HG02943 (cell line): ENCODE measurements at regions not wholly inside any gene's neighbourhood (a gene's known extent, or its start where the extent isn't known, plus 50 kb on each side); places are given as distances from the start of the nearest gene placed in this dataset.
"Not testable (repeated sequence)": the region's sequence is repeated elsewhere in the genome, so short reads cannot be mapped to it uniquely, and the experiment has no call there.

Experiments
- ATAC-seq: cut with Tn5 transposase; IDR thresholded peaks from one replicate; pipeline ENCODE4 v1.9.1; 2021; ENCODE audit warnings: mild to moderate bottlenecking, low read depth, moderate library complexity; ENCODE audit not compliant: unreplicated experiment

DNA sequence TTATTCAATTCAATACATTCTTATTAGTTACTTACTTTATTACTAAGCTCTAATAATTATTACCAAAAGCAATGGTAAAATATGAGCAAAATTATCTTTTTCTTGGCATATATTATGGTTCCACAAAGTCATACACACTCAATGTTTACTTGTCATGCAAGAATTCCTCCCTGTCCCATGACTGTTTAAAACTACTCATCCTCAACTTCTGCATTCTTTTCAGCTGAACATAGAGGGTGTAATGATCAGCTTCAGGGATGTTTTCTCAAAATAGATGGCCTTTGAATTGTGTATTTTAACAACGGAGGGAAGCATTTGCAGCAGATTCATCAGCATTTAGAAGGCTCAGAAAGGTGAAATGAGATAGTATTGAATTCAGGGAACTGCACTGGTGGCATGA lies 499.0 kb downstream of the RWDD3 start:
- no peak for ATAC-seq

DNA sequence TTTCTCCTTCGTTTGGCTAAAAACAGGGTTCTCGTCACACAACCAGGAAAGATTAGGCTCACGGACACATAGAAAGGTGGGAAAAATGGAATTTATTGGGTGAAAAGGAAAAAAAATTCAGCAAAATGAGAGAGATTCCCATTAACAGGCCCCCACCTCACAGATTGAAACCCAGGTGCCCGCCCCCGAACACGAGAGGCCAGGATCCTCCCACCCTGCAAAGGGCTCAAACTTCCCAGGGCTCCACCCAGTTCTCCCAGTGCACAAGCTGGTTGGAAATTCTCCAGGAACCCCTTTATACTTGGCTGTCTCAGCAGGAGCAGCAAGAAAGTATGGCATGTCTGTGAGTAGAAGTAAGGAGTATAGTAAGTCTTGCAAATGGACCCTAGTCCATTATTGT lies 499.7 kb downstream of the RWDD3 start:
- ATAC-seq = no peak

DNA sequence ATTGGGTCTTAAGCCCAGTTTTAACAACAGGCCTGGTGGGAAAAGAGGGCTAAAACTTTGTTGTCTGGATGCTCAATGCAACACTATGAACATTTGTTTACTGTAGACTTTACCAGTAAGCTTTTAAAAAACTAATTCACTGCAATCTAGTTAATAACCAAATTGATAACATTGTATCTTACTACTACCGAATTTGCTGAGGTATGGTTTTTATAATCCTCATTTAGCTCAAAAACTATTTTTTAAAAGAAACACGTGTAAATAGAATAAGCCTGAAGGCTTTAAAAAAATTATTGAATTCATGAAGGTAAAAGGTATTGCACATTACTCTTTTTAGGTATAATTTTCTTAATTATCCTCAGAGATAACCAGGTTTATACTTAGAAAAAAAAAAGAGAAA lies 500.6 kb downstream of the RWDD3 start:
- no peak for ATAC-seq

DNA sequence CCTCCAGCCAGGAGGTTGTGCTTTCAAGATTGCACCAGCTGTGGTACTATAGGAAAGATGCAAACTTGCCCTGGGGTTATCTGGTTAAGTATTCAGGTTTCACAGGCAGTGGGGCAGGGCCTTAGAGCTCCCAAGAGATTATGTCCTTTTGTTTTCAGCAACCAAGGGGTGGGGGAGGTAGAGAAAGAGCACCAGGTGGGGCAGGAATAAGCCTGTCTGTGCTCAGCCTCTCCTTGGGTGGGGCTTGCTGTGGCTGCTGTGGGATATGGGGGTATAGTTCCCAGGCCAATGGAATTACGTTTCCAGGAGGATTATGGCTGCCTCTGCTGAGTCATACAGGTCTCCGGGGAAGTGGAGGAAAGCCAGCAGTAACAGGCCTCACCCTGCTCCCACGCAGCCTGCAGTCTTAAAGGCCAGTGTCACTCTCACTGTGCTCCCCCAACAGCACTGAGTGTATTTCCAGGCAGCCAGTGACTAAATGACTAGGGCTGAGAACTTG lies 508.6 kb downstream of the RWDD3 start:
- ATAC-seq = no peak

DNA sequence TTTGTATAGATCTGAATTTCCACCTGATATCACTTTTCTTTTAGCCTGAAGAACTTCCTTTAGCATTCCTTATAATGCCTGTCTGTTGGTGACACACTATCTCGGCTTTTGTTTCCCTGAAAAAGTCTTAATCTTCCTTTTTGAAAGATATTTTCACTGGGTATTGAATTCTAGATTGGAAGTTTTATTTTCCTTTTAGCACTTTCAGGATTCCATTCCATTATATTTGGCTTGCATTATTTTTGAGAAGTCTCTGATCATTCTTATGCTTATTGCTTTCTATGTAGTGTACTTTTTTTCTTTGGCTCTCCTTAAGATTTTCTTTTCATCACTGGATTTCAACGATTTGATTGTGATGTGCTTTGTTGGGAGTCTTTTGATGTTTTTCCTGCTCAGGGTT lies 510.7 kb downstream of the RWDD3 start:
- no peak for ATAC-seq

DNA sequence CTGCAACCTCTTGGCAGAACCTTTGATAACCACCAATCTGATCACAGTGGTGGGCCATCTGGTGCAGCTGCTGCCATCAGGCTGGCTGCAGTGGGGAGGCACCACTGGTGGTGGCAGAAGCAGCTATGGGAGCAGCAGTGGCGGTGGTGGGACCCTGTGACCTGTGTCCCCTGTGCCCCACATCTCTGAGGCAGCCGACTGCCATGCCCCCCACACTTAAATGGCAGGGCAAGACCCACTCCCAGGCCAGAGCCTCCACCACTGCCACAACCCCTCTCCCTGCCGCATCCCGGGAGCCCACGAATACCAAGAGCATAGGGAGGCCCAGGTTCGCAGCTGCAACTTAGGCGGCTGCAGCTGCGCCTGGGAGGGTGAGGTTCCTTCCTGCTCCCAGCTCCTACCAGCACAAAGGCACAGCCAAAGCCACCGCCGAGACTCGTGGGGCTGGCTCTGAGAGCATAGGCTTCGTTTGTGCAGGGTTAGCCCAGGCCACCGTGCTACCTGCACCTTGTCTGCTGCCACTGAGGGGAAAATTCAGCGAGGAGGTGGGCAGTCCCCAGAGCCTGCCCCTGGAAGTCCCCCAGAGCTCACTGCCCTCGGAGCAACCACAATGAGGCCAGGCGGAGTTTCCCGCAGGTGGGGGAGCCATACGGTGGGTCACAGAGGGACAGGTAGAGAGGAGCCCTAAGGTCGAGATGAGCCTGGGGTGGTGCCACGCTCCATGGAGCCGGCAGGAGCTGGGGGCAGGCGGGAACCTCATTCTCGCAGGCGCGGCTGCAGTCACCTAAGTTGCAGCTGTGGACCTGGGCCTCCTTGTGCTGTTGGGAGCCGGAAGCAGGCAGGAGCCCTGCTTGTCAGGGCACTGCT lies 518.7 kb downstream of the RWDD3 start:
- ATAC-seq = no peak

DNA sequence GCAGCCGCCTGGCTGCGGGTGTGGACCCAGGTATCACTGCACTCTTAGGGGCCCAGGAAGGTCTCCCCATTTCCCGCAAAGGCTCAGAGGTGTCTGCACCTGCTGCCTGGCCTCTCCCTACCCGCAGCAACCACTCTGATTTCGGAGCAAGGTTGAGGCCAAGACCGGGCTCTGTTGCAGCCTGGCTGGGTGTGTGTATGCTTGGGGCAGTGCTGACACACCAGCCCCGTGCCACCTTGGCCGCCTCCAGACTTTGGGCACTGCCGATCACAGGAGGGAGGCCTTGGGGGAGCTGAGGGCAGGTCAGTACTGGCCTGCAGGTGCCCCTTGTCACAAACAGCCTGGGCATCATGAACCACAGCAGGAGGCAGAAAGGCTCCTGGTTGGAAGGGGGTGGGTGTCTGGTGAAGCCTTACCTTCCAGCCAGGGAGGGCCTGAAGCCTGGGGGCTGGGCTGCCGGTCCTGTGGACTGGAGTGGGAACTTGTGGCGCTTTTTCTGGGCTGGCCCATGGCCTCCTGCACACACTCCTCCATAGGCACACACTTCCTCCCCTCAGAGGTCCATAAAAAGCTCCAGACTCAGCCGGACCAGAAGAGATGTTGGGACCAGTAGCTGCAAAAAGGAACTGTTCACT lies 519.5 kb downstream of the RWDD3 start:
- ATAC-seq = no peak

DNA sequence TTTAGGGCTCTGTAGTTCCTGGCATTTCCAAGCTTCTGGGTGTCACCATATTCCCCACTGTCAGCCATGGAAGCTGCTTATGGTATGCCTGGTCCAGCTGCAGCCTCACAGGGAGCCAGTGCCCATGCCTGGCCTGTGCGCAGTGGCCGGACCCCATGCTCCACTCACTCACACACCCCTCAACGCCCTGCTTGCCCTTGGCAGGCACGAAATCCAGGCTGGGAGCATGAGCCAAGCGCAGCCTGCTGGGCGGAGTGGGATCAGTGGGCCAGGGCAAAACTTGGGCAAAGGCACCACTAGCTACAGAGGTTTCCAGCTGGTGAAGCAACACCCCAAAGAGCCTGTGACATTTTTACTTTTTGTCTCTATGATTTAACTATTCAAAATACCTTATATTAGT lies 520.4 kb downstream of the RWDD3 start:
- ATAC-seq = no peak

DNA sequence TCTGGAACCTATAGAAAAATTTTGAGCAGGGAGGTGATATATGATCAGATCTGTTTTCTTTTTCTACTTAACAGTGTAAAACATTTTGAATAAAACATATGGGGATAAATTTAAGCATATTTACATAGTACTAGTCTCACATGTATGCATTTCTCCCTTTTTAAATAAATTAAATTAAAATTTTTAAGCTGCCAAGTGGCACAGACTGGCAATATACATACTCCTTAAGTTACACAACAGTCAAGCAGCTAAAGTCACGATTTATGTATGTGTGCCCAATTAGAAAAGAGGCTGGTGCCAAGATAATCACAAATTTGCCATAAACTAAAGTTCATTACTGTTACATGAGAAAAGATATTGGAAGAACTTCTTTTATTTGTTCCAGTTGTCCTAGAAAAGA lies 532.0 kb downstream of the RWDD3 start:
- no peak for ATAC-seq

DNA sequence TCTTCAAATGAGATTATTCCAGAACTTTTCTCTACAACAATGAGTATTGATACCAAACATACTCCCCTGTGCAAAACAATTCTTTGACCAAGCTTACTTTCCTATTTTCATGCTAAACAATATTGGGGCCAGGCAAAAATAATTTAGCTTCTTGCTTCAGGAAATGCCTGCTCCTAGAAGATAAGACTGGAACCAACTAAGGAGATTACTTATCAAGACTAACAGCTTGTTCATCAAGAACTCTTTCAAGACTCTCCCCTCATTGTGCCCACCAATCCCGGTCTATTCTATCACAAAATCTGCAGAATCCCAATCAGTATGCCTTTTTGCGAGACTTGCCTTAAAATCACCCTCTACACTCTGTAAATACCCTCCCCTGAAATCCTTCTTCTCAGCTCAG lies 536.6 kb downstream of the RWDD3 start:
- ATAC-seq = no peak

DNA sequence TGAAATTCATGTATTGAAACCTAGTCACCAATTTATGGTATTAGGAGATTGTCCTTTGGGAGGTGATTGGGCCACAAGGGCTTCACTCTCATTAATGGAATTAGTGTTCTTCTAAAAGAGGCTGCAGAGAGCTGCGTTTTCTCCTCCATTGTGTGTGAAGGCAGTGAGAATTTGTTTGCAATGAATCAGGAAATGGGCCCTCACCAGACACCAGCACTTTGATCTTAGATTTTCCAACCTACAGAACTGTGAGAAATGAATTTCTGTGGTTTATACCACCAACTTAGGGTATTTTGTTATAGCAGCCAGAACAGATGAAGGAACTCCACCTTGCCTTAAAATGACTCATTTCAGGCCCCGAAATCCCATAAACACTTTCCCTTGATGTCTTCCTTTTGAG lies 544.2 kb downstream of the RWDD3 start:
- ATAC-seq = no peak

DNA sequence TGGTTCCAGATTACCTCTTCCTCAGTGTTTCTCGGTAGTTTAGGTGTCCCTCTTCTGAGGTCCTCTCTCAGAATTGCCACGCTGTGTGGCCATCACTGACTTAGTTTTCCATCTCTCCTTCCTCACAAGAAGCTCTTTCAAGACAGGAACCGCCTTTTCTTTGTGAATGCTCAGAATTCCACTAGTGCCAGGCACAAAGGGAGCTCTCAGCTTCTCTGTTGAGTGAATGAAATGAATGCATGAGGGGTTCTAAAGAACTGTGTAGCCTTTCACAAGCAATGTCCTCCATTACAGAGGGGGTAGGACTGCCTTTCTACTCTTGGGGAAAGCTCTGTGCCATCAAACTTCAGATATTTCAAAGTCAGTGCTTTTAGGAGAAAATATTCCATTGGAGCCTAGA lies 546.8 kb downstream of the RWDD3 start:
- no peak for ATAC-seq

DNA sequence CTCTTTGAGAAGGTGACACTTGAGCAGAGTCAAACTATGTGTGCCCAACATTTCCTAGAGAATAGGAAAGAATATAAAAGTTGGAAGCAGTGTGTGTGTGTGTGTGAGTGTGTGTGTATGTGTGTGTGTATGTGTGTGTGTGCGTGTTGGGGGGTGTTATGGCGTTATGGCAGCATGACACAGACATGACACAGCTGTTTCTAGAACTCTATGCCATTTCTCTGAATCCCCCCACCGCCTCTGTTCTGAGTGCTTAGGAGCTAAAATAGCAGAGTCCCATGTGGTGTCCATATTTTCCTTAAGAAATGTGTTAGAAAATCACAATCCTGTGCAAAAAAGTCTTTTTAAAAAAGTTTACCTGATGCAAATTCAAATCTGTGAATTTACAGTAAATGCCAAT lies 556.1 kb downstream of the RWDD3 start:
- no peak for ATAC-seq

DNA sequence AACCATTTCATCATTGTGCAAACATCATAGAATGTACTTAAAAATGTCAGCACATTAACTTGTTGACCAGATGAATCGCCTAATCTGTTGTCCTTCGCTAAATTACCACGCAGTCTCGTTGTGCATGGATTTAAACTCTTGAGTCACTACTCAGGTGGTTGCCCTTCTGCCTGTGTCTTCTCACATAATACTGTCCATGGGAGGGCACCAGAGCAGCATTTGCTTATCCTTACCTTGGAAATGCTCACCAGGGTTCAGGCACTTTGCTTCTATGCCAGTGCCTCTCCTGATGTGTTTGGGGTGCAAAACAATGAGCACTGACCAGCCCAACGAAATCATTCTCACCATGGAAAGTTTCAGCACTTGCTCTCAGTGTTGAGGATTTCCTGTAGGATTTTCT lies 559.9 kb downstream of the RWDD3 start:
- no peak for ATAC-seq

DNA sequence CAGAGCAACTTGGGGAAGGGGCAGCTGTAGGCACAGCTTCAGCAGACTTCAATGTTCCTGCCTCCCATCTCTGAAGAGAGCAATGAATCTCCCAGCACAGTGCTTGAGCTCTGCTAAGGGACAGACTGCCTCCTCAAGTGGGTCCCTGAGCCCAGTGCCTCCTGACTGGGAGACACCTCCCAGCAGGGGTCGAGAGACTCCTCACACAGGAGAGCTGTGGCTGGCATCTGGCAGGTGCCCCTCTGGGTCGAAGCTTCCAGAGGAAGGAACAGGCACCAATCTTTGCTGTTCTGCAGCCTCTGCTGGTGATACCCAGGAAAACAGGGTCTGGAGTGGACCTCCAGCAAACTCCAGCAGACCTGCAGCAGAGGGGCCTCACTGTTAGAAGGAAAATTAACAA lies 563.8 kb downstream of the RWDD3 start:
- not testable (repeated sequence) for ATAC-seq

DNA sequence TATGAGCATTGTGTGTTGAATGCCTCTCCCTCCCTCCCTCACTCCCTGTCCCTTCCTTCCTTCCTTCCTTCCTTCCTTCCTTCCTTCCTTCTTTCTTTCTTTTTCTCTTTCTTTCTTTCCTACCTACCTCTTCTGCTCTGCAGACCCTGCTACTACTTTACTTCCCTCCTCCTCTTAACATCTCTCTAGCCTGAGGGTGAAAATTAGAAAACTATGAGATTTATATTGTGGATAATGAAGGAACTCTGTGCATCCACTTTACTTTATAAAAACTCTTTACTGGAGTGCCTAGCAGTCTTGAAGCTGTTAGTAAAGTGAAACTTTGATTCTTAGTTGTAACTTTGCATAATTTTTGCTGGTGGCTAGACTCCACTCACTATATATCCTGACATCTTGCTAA lies 572.2 kb downstream of the RWDD3 start:
- ATAC-seq = no peak

DNA sequence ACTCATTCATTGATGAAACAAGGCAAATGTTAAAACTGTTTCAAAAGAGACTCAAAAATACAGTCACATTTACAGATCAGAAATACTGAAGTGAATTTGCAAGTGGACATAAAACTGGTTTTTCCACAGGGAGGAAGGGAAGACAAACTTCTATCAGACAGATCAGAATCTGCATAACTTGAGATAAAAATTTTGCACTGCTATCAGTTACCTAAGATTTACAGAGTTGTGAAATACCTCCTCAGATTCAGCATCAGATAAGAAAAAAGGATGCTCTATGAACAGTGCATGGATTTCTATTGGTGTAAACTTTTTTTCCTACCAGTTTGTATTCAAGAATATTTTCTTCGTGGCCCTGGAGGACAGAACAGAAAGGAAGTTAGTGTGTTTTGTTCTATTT lies 575.4 kb downstream of the RWDD3 start:
- ATAC-seq = no peak

DNA sequence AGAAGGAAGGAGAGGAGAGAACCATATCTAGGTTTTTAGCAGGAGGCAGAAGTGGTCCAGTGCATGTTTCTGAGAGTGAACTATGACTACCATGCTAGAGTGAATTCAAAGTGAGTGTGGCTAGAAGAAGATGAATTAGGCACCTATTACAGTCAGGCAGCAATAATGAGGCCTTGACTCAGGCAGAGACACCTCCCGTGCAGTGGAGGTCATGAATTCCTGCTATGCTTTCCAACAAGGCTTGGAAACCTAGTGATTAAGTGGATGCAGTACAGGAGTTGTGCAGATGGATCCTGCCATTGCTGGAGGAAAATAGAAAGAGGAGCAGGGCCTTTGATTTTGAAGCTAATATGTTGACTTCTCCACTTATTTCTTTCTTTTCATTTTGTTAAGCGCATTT lies 581.5 kb downstream of the RWDD3 start:
- no peak for ATAC-seq

DNA sequence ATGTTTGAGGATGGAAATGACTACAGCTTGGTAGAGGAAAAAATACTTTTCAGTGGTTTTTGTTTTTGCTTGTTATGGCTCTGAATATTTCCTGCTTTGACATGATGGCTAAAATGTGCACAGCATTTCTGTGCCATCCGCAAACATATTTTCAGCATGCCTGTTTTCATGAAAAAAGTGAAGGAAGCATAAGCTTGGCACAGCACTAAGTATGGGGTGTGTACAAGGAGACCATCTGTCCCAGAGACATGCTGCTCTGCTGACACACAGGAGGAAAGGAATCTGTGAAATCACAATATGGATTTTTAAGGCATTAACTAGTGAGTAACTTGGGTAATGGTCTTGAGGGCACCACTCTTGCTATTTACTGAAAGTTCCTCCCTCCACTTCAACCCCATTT lies 595.5 kb downstream of the RWDD3 start:
- no peak for ATAC-seq

DNA sequence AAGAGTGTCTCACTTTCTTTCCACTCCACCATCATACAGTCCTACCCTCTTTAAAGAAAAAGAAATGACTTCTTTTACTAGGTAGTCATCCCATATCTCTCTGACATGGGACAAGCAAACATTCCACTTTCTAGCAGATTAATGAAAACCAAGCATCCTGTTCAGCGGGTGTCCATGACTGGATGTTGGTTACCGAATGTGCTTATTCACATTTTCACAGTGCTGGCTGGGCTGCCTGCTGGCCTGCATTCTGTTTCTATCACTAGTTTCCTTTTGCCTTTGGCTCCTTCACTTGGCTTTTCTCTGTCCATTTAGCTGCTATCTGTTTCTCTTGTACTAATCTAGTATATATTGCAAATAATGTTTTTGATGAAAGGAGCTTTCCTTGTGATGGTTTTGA lies 598.4 kb downstream of the RWDD3 start:
- no peak for ATAC-seq

DNA sequence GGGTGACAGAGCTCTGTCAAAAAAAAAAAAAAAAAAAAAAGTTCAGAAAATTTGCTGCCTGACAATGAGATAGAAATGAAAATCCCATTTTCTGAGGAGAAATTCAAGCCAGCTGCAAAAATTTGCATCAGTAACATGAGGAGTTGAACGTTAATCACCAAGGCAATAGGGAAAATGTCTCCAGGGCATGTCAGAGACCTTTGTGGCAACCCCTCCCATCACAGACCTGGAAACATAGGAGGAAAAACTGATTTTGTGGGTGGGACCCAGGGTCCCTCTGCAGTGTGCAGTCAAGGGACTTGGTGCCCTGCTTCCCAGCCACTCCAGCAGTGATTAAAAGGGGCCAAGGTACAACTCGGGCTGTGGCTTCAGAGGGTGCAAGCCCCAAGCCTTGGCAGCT lies 615.4 kb downstream of the RWDD3 start:
- no peak for ATAC-seq

DNA sequence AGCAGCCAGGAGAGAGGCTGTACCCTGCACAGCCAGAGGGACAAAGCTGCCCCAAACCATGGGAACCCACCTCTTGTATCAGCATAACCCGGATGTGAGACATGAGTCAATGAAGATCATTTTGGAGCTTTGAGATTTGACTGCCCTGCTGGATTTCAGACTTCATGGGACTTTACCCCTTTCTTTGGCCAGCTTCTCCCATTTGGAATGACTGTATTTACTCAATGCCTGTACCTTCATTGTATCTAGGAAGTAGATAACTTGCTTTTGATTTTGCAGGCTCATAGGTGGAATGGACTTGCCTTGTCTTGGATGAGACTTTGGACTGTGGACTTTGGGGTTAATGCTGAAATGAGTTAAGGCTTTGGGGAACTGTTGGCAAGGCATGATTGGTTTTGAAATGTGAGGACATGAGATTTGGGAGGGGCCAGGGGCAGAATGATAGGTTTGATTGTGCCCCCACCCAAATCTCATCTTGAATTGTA lies 616.2 kb downstream of the RWDD3 start:
- ATAC-seq = no peak
